NCI-H128 (cell line): ENCODE measurements at regions not wholly inside any gene's neighbourhood (a gene's known extent, or its start where the extent isn't known, plus 50 kb on each side); places are given as distances from the start of the nearest gene placed in this dataset.

Source experiments
- DNase-seq: peaks from one replicate; lab custom pipeline; 2025; ENCODE audit not compliant: unreplicated experiment; lab: John Stamatoyannopoulos, UW

DNA sequence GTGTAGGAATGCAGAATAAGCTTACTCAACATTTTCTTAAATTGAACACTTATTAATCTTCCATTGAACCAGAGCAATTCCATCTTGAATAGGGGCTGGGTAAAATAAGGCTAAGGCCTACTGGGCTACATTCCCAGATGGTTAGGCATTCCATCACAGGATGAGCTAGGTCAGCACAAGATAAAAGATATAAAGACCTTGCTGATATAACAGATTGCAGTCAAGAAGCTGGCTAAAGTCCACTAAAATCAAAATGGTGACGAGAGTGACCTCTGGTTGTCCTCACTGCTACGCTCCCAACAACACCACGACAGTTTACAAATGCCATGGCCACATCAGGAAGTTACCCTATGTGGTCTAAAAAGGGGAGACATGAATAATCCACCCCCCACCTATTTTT lies 156.1 kb downstream of the NXNL2 start:
- DNase-seq, result no peak

GRCh38 chr9:88691811-88692210 lies 156.8 kb downstream of the NXNL2 start:
- DNase-seq, result no peak

GRCh38 chr9:88692827-88693226 lies 157.8 kb downstream of the NXNL2 start:
- DNase-seq, result no peak

DNA sequence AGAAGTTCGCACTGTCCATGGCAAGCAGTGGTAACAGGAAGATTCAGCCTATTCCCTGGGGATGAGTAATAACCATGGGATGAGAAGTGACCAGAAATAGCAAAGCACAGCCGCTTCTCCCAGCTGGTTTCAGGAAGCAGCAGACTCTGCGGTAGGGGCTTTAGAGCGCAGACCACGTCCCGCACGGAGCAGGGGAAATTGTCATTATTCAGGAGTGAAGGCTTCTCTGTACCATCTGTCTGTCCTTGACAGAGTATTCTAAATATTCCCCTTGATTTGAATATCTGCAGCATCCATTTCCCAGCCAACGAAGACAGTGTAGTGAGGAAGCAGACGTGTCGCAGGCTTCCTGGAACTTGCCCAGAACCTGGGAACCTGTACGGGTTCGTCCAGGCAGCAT lies 159.6 kb downstream of the NXNL2 start:
- no peak for DNase-seq

DNA sequence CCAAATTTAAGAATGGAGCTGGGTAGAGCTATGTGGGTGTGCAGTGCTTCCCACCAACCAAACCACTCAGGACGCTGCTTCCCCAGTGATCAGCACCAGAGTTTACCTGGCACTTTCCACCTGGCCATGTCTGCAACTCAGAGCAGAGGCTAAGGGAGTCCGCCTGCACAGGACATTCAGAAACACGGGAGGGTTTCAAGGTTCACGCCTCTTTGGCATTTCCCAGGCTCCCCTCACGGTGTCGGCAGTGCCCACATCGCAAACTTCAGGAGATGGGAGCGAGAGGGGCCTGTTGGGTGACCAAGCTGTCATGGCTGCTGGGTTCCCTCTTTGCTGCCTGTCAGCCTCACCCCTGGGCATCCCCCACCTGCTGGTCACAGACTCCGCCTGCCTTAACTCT lies 161.5 kb downstream of the NXNL2 start:
- DNase-seq, result no peak

DNA sequence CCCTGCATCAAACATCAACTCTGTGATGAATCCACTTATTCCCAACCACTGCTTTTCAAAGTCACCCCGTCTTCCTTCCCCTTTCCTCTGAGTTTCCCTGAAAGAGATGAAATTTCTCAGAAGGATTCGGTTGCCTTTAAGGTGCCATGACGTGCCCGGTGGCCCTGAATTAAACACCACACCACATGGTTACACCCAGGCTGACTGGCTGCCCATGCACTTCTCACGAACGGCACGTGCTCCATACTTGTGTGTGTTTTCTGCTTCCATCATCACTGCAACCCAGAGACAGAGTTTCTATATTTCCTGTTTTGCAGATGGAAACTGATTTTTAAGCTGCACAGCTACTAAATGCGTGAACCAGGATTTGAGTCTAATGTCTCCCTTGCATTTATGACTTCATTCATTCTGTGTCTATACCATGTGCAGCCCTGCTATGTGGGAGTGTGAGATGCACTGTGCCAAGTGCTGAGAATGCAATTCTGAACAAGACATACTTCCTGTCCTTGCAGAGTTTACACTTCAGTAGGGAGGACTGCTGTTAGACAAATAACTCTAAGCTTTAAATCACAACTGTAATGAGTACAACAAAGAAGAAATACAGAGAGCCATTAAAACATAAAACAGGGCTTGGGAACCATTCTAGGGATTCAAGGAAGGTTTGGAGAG lies 162.9 kb downstream of the NXNL2 start:
- no peak for DNase-seq

GRCh38 chr9:88702985-88703384 lies 168.0 kb downstream of the NXNL2 start:
- no peak for DNase-seq

GRCh38 chr9:88706193-88707113 lies 171.5 kb downstream of the NXNL2 start:
- no peak for DNase-seq

DNA sequence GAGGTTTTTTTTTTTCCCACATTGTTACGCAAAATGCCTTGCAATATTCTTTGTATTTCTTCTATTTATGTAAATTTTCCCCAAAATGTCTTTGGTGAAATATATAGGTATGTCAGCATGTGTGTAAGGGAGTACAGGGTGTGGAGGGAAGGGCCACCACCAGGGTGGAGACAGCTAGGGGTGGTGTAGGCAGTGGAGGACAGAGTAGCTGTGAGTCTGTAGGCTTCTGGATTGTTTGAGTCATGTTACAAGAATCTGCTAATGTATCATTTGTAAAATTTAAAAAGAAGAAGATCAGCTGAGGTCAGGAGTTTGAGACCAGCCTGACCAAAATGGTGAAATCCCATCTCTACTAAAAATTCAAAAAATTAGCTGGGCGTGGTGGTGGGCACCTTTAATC lies 175.5 kb downstream of the NXNL2 start:
- DNase-seq, result no peak

- DNase-seq, result no peak
These were observed 176.7 kb downstream of the NXNL2 start for GRCh38 chr9:88711719-88712118.

DNA sequence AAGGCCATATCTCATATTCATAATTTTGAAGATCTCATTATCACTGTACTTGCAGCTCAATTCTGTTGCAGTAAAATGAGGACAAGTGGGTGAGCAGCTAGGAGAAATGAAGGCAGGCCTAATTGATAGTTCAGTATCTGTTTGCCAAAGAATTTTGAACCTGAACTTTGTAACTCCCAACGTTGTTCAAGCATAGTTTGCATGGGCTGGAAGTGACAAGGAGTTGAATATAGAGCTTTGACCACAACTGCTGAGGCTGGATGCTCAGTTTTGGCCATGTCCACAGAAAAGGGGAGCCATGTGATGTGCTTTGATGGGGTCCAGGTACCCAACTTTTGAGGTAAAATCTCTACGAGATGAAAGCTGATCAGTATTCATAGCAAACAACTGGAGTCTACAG lies 177.5 kb downstream of the NXNL2 start:
- DNase-seq, result no peak

- DNase-seq, result no peak
These were observed 178.0 kb downstream of the NXNL2 start for GRCh38 chr9:88713010-88713409.

GRCh38 chr9:88716596-88717290 lies 181.8 kb downstream of the NXNL2 start:
- DNase-seq, result no peak

- DNase-seq, result no peak
These were observed 186.0 kb downstream of the NXNL2 start for GRCh38 chr9:88721025-88721424.

DNA sequence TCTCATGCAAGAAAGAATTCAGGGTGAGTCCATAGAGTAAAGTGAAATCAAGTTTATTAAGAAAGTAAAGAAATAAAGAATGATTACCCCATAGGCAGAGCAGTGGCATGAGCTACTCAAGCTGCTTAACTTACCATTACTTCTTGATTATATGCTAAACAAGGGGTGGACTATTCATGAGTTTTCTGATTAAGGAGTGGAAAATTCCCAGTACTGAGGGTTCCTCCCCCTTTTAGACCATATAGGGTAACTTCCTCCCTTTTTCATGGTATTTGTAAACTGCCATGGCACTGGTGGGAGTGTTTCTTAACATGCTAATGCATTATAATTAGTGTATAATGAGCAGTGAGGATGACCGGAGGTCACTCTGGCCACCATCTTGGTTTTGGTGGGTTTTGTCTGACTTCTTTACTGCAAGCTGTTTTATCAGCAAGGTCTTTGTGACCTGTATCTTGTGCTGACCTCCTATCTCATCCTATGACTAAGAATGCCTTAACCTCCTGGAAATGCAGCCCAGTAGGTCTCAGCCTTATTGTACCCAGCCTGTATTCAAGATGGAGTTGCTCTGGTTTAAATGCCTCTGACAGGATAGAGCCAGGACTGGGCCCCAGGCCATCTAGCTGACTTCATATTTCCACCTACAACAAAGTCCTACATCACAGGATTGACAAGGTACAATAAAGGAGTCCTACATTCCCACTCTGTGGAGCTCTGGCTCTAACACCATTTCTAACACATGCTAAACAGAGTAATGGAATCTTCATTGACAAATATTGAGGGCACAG lies 186.7 kb downstream of the NXNL2 start:
- DNase-seq, result no peak

DNA sequence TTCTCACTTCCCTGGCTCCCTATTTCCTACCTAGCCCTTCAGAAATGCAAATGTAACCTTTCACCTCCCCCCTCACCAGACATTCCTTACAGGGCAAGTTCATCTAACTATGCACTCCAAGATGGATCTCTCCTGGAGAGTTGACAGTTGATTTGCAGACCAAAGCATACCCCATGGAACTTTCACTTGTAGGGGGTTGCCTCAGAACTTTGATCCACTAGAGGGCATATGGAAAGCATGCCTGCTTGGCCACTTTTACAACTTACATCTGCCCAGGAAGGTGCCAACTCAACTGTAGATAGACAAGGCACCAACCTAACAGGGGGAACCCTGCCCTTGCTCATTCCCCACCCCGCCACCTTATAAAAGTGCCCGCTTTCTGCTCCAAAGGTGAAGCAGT lies 187.8 kb downstream of the NXNL2 start:
- DNase-seq, result no peak

GRCh38 chr9:88723751-88724150 lies 188.8 kb downstream of the NXNL2 start:
- DNase-seq, result no peak

DNA sequence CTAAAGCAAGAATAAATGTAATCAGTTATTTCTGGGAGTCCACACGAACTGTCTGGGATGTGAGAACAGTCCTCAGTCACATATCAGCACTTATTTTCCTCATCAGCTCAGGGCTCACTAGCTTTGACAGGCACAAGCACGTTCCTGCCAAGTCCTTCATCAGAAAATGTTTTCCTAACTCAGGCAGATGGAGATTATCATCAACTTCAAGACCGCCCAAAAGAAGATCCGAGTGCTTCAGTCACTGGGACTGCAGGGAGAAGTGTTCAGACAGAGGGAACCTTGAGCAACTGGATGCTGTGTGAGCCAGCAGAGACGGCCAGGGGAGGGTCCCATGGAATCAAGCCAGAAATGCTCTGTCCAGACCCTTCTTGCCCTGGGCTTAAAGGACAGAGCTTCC lies 189.4 kb downstream of the NXNL2 start:
- no peak for DNase-seq

DNA sequence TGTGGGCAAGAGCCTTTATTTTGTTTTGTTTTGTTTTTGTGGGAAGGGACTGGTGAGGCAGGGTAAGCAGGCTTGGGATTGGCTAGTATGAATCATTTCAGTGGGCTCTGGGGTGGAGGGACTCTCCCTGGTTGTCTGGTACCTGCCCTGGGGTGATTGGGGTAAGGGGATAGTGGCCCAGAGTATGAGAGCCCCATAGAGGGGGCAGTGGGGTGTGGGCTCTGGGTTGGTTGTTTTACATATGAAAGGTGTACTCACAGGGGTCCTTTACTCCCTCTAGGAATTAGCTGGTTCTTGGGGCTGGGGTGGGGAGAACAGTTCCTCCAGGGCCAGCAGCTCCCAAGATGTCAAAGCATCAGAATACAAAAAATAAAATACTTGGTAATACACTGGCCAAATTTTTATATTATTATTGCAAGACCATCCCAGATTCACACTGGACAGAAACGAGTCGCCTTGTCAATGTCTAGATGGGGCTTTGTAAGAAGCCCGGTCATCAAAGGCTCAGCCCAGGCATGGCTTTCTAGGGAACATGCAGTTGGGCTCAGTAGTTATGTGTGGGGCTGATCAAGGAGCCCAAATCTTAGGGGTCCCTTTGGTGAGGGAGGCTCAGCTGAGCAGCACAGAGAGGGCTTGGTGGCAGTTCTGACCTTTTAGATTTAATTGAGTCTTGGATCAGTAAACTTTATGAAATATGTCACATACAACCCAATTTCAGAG lies 190.5 kb downstream of the NXNL2 start:
- DNase-seq, result no peak

- no peak for DNase-seq
These were observed 191.8 kb downstream of the NXNL2 start for GRCh38 chr9:88726803-88727202.
